ENCODE measurements at regions not wholly inside any gene's neighbourhood (a gene's known extent, or its start where the extent isn't known, plus 50 kb on each side); places are given as distances from the start of the nearest gene placed in this dataset.

DNA sequence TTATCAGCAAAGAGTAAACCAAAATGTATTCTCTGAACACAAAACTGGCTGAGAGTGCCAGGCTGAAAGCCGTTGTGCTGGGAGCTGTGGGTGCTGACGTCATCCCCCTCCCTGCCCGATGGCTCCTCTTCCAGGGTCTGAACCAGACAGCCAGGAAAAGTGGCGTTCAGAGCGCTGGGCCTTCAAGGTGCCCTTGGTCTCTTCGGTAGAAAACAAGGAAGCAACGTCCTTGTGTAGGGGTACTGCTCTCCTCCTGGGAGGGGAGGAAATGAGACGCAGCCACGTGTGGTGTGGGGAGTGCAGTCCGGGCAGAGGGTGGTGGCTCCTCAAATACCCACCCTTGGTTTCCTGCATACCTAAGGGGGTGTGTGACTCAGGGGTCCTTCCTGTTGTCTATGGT is 394.7 kb downstream of the SEC14L1 start:
- Histone ChIP-seq H3K4me1 (replicated peaks in 1 of 4; ENCODE audit: control insufficient read depth in 3 of 4, insufficient read depth in 4 of 4, low read length in 3 of 4) (peaks cover 0 to 2% (median under 1%) of the 10 kb centered on the region in 4 experiments; a peak in 4 of 7 replicates), H3K23ac (ENCODE audit: insufficient read length) (no peak overlapping the region), H3K36me3 (ENCODE audit: control insufficient read depth in 2 of 4, insufficient read depth in 4 of 4, low read length in 3 of 4) (no peaks in the 10 kb centered on the region), H3K4ac (replicated peaks; ENCODE audit: insufficient read length, low read depth, low read length) (no peak overlapping the region), H3K27ac (ENCODE audit: low read depth, low read length) (no peak overlapping the region), H3K4me2 (ENCODE audit: insufficient read depth in 1 of 2, low read depth in 2 of 2, low read length in 2 of 2) (no peak overlapping the region), H3K56ac (replicated peaks; ENCODE audit: insufficient read length, low read depth, low read length) (no peak overlapping the region), H4K5ac (ENCODE audit: insufficient read length, low read depth, low read length) (no peak overlapping the region), H4K91ac (replicated peaks; ENCODE audit: insufficient read length, low read length) (no peak overlapping the region), H3K14ac (ENCODE audit: insufficient read length) (no peak overlapping the region), H2BK15ac (ENCODE audit: low read length) (peak overlapping the region; percentile 9; the same call in 1 of the 2 replicates), H3K79me1 (ENCODE audit: low read depth, low read length) (no peaks in the 10 kb centered on the region; the same call in 1 of the 2 replicates), H2BK12ac (ENCODE audit: low read depth, low read length) (no peak overlapping the region), H4K20me1 (replicated peaks in 1 of 2; ENCODE audit: control insufficient read depth in 1 of 2, insufficient read depth in 2 of 2, low read length in 2 of 2) (no peaks in the 10 kb centered on the region), H3K9ac (replicated peaks in 1 of 4; ENCODE audit: extremely low read depth in 1 of 4, low read depth in 3 of 4, low read length in 3 of 4) (no peak overlapping the region), H2AFZ (ENCODE audit: low read length) (no peak overlapping the region), H2BK20ac (ENCODE audit: low read length) (no peak overlapping the region), H2AK5ac (ENCODE audit: low read depth, low read length) (no peak overlapping the region), H3K79me2 (ENCODE audit: control insufficient read depth in 1 of 2, insufficient read depth in 2 of 2, low read length in 2 of 2) (no peaks in the 10 kb centered on the region), H3K18ac (ENCODE audit: extremely low read depth, low read length) (no peak overlapping the region), H3K9me3 (ENCODE audit: insufficient read depth in 2 of 2, low read depth in 1 of 2, low read length in 1 of 2) (no peaks in the 10 kb centered on the region), H2BK5ac (ENCODE audit: low read depth, low read length) (no peak overlapping the region), H3K4me3 (ENCODE audit: extremely low read depth in 1 of 4, insufficient read depth in 2 of 4, low read depth in 3 of 4, low read length in 4 of 4) (no peak overlapping the region), H3K23me2 (ENCODE audit: low read depth, low read length) (no peaks in the 10 kb centered on the region), H2BK120ac (replicated peaks; ENCODE audit: low read depth, low read length) (no peak overlapping the region), H4K8ac (ENCODE audit: extremely low read depth, insufficient read depth, low read length) (no peak overlapping the region), H3K27me3 (replicated peaks in 1 of 4; ENCODE audit: control insufficient read depth in 3 of 4, extremely low read depth in 1 of 4, insufficient read depth in 3 of 4, low read length in 3 of 4) (peaks cover 0 to 3% (median under 1%) of the 10 kb centered on the region in 4 experiments; a peak in 3 of 7 replicates)
- DNase-seq (ENCODE audit: low read depth in 1 of 2, low spot score in 2 of 2) = no peak
- ChIA-PET CTCF (ENCODE audit: partially characterized antibody) (interaction anchor here (1.4 kb wide), 1 partner anchor 61 kb away, joined by 3 read pairs; no protein-coding TSS in a partner anchor), POLR2A (ENCODE audit: partially characterized antibody) (no interaction called here)
- TF ChIP-seq TAF7 (optimal IDR thresholded peaks at IDR 0.05; ENCODE audit: borderline replicate concordance, low read depth, low read length) (no peak), JUND (IDR thresholded peaks at IDR 0.05; ENCODE audit: low read length) (no peak), SUZ12 (IDR thresholded peaks at IDR 0.05; ENCODE audit: low read length) (no peak), TEAD4 (IDR thresholded peaks at IDR 0.05; ENCODE audit: low read depth, low read length) (no peak), JUN (IDR thresholded peaks at IDR 0.05; ENCODE audit: low read depth, low read length) (no peak), BCL11A (IDR thresholded peaks at IDR 0.05; ENCODE audit: low read depth in 2 of 2, low read length in 2 of 2) (no peak), RNF2 (IDR thresholded peaks at IDR 0.05; ENCODE audit: borderline replicate concordance, low read depth, low read length, missing control alignments, poor library complexity, severe bottlenecking) (no peak)
- WGBS, 2 experiments (ENCODE audit: extremely low coverage in 1 of 2, insufficient coverage in 1 of 2, insufficient read length in 1 of 2, insufficient replicate concordance in 2 of 2, low coverage in 1 of 2, low lambda C conversion rate in 2 of 2, missing lambda C conversion rate in 1 of 2) = 87% methylated on average over 10 of the region's 10 CpGs; no CpG with 5 or more reads in 1 of the 2 experiments
- FAIRE-seq = no peak
